H1 (cell line): ENCODE measurements at regions not wholly inside any gene's neighbourhood (a gene's known extent, or its start where the extent isn't known, plus 50 kb on each side); places are given as distances from the start of the nearest gene placed in this dataset.

ENCODE experiments used
- CTCF ChIA-PET: fragments of 300-600 bp; sonication (Branson Sonifier 250); formaldehyde crosslinking; loops from one replicate; lab custom pipeline; 2021; ENCODE audit not compliant: partially characterized antibody; lab: Charles Lee
- POLR2A ChIA-PET: fragments of 300-600 bp; sonication (Branson Sonifier 250); formaldehyde crosslinking; loops from one replicate; lab custom pipeline; 2021; ENCODE audit warnings: inconsistent platforms; ENCODE audit not compliant: partially characterized antibody; lab: Charles Lee
- DNase-seq, 2 experiments: peaks; one replicate each; pipeline versions ENCODE4 v3.0.0 to v3.0.0-alpha.2; 2010 to 2022; ENCODE audit warnings: low spot score in 2 of 2, low read depth in 1 of 2, mixed read lengths in 1 of 2
- FAIRE-seq: peaks from 2 replicates; lab custom pipeline; 2011; peaks lifted over from hg19 to GRCh38; lab: Jason Lieb, UNC
- H2AFZ ChIP-seq: 2 replicates; pipeline ENCODE4 v1.8.1; 2012; ENCODE audit warnings: low read length, inconsistent platforms
- H2AK5ac ChIP-seq: 2 replicates; pipeline ENCODE4 v1.6.1; 2013; ENCODE audit warnings: low read depth, low read length
- H2BK120ac ChIP-seq: replicated peaks from 2 replicates; pipeline ENCODE3; 2013; ENCODE audit warnings: low read depth, low read length, inconsistent platforms
- H2BK12ac ChIP-seq: 2 replicates; pipeline ENCODE4 v1.6.1; 2013; ENCODE audit warnings: low read depth, low read length
- H2BK15ac ChIP-seq: 2 replicates; pipeline ENCODE4 v1.6.1; 2013; ENCODE audit warnings: low read length
- H2BK20ac ChIP-seq: 2 replicates; pipeline ENCODE4 v1.6.1; 2013; ENCODE audit warnings: low read length
- H2BK5ac ChIP-seq: 2 replicates; pipeline ENCODE4 v1.6.1; 2013; ENCODE audit warnings: low read depth, low read length
- H3K14ac ChIP-seq: 2 replicates; pipeline ENCODE4 v1.6.1; 2013; ENCODE audit warnings: inconsistent platforms; ENCODE audit not compliant: insufficient read length
- H3K18ac ChIP-seq: 2 replicates; pipeline ENCODE4 v1.6.1; 2013; ENCODE audit warnings: low read length; ENCODE audit errors: extremely low read depth
- H3K23ac ChIP-seq: 2 replicates; pipeline ENCODE4 v1.6.1; 2013; ENCODE audit warnings: inconsistent platforms; ENCODE audit not compliant: insufficient read length
- H3K23me2 ChIP-seq: 2 replicates; pipeline ENCODE4 v1.6.1; 2013; ENCODE audit warnings: low read depth, low read length
- H3K27ac ChIP-seq: 2 replicates; pipeline ENCODE4 v1.6.1; 2011; ENCODE audit warnings: low read depth, low read length, inconsistent platforms
- H3K27me3 ChIP-seq, 4 experiments: replicated peaks in 1 of 4; 1 replicate in 1 of 4; 2 replicates in 3 of 4; pipeline versions ENCODE4 v1.6.1 to v1.8.1; 2011 to 2013; ENCODE audit warnings: low read length in 3 of 4, mild to moderate bottlenecking in 3 of 4, inconsistent platforms in 2 of 4, mixed read lengths in 2 of 4, moderate library complexity in 1 of 4; ENCODE audit not compliant: control insufficient read depth in 3 of 4, insufficient read depth in 3 of 4; ENCODE audit errors: extremely low read depth in 1 of 4
- H3K36me3 ChIP-seq, 4 experiments: 2 replicates each; pipeline versions ENCODE4 v1.6.1 to v1.8.1; 2011 to 2013; ENCODE audit warnings: mild to moderate bottlenecking in 4 of 4, low read length in 3 of 4, moderate library complexity in 2 of 4, control low read depth in 1 of 4, inconsistent platforms in 1 of 4; ENCODE audit not compliant: insufficient read depth in 4 of 4, control insufficient read depth in 2 of 4
- H3K4ac ChIP-seq: replicated peaks from 2 replicates; pipeline ENCODE3; 2013; ENCODE audit warnings: low read length, low read depth, mixed read lengths, inconsistent platforms; ENCODE audit not compliant: insufficient read length
- H3K4me1 ChIP-seq, 4 experiments: replicated peaks in 1 of 4; 1 replicate in 1 of 4; 2 replicates in 3 of 4; pipeline versions ENCODE4 v1.6.1 to v1.8.1; 2011 to 2013; ENCODE audit warnings: low read length in 3 of 4, inconsistent platforms in 2 of 4, mixed read lengths in 1 of 4; ENCODE audit not compliant: insufficient read depth in 4 of 4, control insufficient read depth in 3 of 4
- H3K4me2 ChIP-seq, 2 experiments: 2 replicates each; pipeline versions ENCODE4 v1.6.1 to v1.8.1; 2011 to 2013; ENCODE audit warnings: low read depth in 2 of 2, low read length in 2 of 2, control low read depth in 1 of 2, inconsistent platforms in 1 of 2, mild to moderate bottlenecking in 1 of 2; ENCODE audit not compliant: insufficient read depth in 1 of 2
- H3K4me3 ChIP-seq, 4 experiments: fragments of 200-600, 300-600 bp in 1 of 4; sonication (generic), shearing (Covaris generic), sonication (Bioruptor Twin) in 1 of 4; 2 replicates each; pipeline versions ENCODE4 v1.5.1 to v1.8.1; 2011 to 2016; ENCODE audit warnings: low read length in 4 of 4, low read depth in 3 of 4, control low read depth in 2 of 4, inconsistent platforms in 2 of 4, mild to moderate bottlenecking in 2 of 4, mixed read lengths in 1 of 4, moderate library complexity in 1 of 4; ENCODE audit not compliant: insufficient read depth in 2 of 4; ENCODE audit errors: extremely low read depth in 1 of 4
- H3K56ac ChIP-seq: replicated peaks from 2 replicates; pipeline ENCODE3; 2013; ENCODE audit warnings: low read depth, mild to moderate bottlenecking, mixed read lengths, low read length, inconsistent platforms; ENCODE audit not compliant: insufficient read length
- H3K79me1 ChIP-seq: 2 replicates; pipeline ENCODE4 v1.6.1; 2013; ENCODE audit warnings: low read depth, low read length, control low read depth
- H3K79me2 ChIP-seq, 2 experiments: 2 replicates each; pipeline versions ENCODE4 v1.6.1 to v1.8.1; 2012 to 2013; ENCODE audit warnings: low read length in 2 of 2, mild to moderate bottlenecking in 2 of 2, inconsistent platforms in 1 of 2; ENCODE audit not compliant: insufficient read depth in 2 of 2, control insufficient read depth in 1 of 2
- H3K9ac ChIP-seq, 4 experiments: replicated peaks in 1 of 4; 1 replicate in 1 of 4; 2 replicates in 3 of 4; pipeline versions ENCODE4 v1.6.1 to v1.8.1; 2011 to 2013; ENCODE audit warnings: low read depth in 3 of 4, low read length in 3 of 4, control low read depth in 2 of 4, mild to moderate bottlenecking in 2 of 4, moderate library complexity in 2 of 4, inconsistent platforms in 1 of 4; ENCODE audit errors: extremely low read depth in 1 of 4
- H3K9me3 ChIP-seq, 2 experiments: 2 replicates each; pipeline versions ENCODE4 v1.6.1 to v1.8.1; 2012 to 2013; ENCODE audit warnings: mild to moderate bottlenecking in 2 of 2, moderate library complexity in 2 of 2, control low read depth in 1 of 2, inconsistent platforms in 1 of 2, low read depth in 1 of 2, low read length in 1 of 2, mixed read lengths in 1 of 2; ENCODE audit not compliant: insufficient read depth in 2 of 2
- H4K20me1 ChIP-seq, 2 experiments: replicated peaks in 1 of 2; 2 replicates each; pipeline versions ENCODE3 to v1.8.1; 2011 to 2013; ENCODE audit warnings: inconsistent platforms in 2 of 2, low read length in 2 of 2, mild to moderate bottlenecking in 1 of 2; ENCODE audit not compliant: insufficient read depth in 2 of 2, control insufficient read depth in 1 of 2
- H4K5ac ChIP-seq: 2 replicates; pipeline ENCODE4 v1.6.1; 2013; ENCODE audit warnings: low read length, low read depth, mixed read lengths, inconsistent platforms; ENCODE audit not compliant: insufficient read length
- H4K8ac ChIP-seq: 2 replicates; pipeline ENCODE4 v1.8.0; 2013; ENCODE audit warnings: mild to moderate bottlenecking, moderate library complexity, low read length, inconsistent platforms; ENCODE audit not compliant: insufficient read depth; ENCODE audit errors: extremely low read depth
- H4K91ac ChIP-seq: replicated peaks from 2 replicates; pipeline ENCODE3; 2013; ENCODE audit warnings: low read length, mixed read lengths, inconsistent platforms; ENCODE audit not compliant: insufficient read length
- GABPA ChIP-seq: IDR thresholded peaks from 2 replicates; pipeline ENCODE4 v1.6.1; 2011; ENCODE audit warnings: mild to moderate bottlenecking, low read length, moderate library complexity, borderline replicate concordance; ENCODE audit not compliant: insufficient read depth
- WGBS, 2 experiments: shearing (Covaris generic) in 1 of 2; methylation state at CpG; one replicate each; pipeline versions ENCODE4 v1.1.6 to v1.1.7; 2013 to 2015; ENCODE audit warnings: low lambda C conversion rate in 2 of 2, mixed read lengths in 2 of 2, inconsistent platforms in 1 of 2, low coverage in 1 of 2, missing lambda C conversion rate in 1 of 2; ENCODE audit not compliant: insufficient replicate concordance in 2 of 2, insufficient coverage in 1 of 2, insufficient read length in 1 of 2; ENCODE audit errors: extremely low coverage in 1 of 2, missing lambda C conversion rate in 1 of 2; 5-methylcytosine and 5-hydroxymethylcytosine counted together

GRCh38 chr6:3527651-3527977, 70.8 kb upstream of the SLC22A23 start:
- Histone ChIP-seq H2BK15ac (no peak overlapping the region), H3K4me3 (no peak overlapping the region), H3K23ac (no peak overlapping the region), H3K79me2 (no peaks in the 10 kb centered on the region), H3K4me2 (no peak overlapping the region), H3K9ac (no peak overlapping the region), H3K56ac (no peak overlapping the region), H4K91ac (no peak overlapping the region), H3K18ac (no peak overlapping the region), H3K27me3 (peaks cover 0 to 2% (median 0%) of the 10 kb centered on the region in 4 experiments; a peak in 1 of 7 replicates), H3K36me3 (no peaks in the 10 kb centered on the region), H4K5ac (no peak overlapping the region), H2BK12ac (no peak overlapping the region), H3K23me2 (no peaks in the 10 kb centered on the region), H2AFZ (no peak overlapping the region), H2BK120ac (no peak overlapping the region), H3K9me3 (no peaks in the 10 kb centered on the region), H3K27ac (no peak overlapping the region), H3K79me1 (no peaks in the 10 kb centered on the region), H3K14ac (no peak overlapping the region), H4K8ac (no peak overlapping the region), H3K4ac (no peak overlapping the region), H2BK5ac (no peak overlapping the region), H3K4me1 (peaks cover 0 to 9% (median 3%) of the 10 kb centered on the region in 4 experiments; a peak in 3 of 7 replicates), H2BK20ac (no peak overlapping the region), H2AK5ac (no peak overlapping the region), H4K20me1 (no peaks in the 10 kb centered on the region)
- WGBS, 2 experiments = 86% methylated on average over 4 of the region's 4 CpGs; no CpG with 5 or more reads in 1 of the 2 experiments
- no peak for TF ChIP-seq GABPA
- FAIRE-seq (no peak), DNase-seq (no peak)
- POLR2A ChIA-PET = no interaction called here
- CTCF ChIA-PET = interaction anchor here (0.9 to 2.4 kb wide), 3 partner anchors 8 to 205 kb away, joined by 3 to 11 read pairs (median 7); no protein-coding TSS in a partner anchor
